GM18867 (cell line): ENCODE measurements at regions not wholly inside any gene's neighbourhood (a gene's known extent, or its start where the extent isn't known, plus 50 kb on each side); places are given as distances from the start of the nearest gene placed in this dataset.
"Not testable (repeated sequence)": the region's sequence is repeated elsewhere in the genome, so short reads cannot be mapped to it uniquely, and the experiment has no call there.

Source experiments
- ATAC-seq: cut with Tn5 transposase; IDR thresholded peaks from one replicate; pipeline ENCODE4 v1.9.1; 2021; ENCODE audit warnings: mild to moderate bottlenecking, moderate library complexity; ENCODE audit not compliant: unreplicated experiment

DNA sequence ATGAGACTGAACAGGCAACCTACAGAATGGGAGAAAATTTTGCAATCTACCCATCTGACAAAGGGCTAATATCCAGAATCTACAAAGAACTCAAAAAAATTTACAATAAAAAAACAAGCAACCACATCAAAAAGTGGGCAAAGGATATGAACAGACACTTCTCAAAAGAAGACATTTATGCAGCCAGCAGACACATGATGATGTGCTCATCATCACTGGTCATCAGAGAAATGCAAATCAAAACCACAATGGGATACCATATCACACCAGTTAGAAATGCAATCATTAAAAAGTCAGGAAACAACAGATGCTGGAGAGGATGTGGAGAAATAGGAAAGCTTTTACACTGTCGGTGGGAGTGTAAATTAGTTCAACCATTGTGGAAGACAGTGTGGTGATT lies 51.7 kb upstream of the PAXBP1 start:
- ATAC-seq, result not testable (repeated sequence)

GRCh38 chr21:32824950-32825349 lies 53.4 kb upstream of the PAXBP1 start:
- no peak for ATAC-seq

GRCh38 chr21:32826329-32827167 lies 55.0 kb upstream of the PAXBP1 start:
- peak; percentile 51 for ATAC-seq

GRCh38 chr21:32828908-32829307 lies 57.4 kb upstream of the PAXBP1 start:
- ATAC-seq, result no peak

DNA sequence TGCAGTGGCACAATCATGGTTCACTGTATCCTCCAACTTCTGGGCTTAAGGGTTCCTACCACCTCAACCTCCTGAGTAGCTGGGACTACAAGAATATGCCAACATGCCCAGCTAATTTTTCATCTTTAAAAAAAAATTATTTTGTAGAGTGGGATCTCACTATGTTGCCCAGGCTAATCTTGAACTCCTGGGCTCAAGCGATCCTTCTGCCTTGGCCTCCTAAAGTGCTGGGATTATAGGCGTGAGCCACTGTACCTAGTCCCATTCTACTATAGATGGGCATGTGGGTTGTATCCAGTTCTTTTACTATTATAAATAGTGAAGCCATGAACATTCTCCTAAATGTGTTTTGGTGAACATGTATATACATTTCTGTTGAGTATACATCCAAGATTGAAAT lies 57.9 kb upstream of the PAXBP1 start:
- ATAC-seq, result no peak

DNA sequence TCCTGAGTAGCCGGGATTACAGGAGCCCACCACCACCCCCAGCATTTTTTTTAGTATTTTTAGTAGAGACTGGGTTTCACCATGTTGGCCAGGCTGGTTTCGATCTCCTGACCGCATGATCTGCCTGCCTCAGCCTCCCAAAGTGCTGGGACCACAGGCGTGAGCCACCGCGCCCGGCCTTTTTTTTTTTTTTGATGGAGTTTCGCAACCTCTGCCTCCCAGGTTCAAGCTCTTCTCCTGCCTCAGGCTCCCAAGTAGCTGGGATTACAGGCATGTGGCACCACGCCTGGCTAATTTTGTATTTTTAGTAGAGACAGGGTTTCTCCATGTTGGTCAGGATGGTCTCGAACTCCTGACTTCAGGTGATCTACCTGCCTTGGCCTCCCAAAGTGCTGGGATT lies 60.2 kb upstream of the PAXBP1 start:
- ATAC-seq, result not testable (repeated sequence)

- no peak for ATAC-seq
Observed at GRCh38 chr21:32834211-32834915, 62.8 kb upstream of the PAXBP1 start.

DNA sequence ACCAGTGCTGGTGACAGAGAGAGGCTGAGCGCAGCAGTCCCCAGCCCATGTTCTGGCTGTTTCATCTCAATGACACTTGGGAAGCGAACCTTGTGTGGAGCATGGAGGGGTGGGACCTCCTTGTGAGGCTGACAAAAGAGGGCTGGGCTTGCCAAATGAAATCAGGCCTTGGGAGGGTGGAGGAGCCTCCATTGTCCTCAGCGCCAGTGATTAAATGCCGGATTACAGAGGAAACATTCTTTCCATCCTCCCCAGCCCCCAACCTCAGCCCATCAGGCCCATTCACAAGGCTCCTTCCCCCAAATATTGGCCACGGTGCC lies 63.3 kb upstream of the PAXBP1 start:
- ATAC-seq, result no peak

DNA sequence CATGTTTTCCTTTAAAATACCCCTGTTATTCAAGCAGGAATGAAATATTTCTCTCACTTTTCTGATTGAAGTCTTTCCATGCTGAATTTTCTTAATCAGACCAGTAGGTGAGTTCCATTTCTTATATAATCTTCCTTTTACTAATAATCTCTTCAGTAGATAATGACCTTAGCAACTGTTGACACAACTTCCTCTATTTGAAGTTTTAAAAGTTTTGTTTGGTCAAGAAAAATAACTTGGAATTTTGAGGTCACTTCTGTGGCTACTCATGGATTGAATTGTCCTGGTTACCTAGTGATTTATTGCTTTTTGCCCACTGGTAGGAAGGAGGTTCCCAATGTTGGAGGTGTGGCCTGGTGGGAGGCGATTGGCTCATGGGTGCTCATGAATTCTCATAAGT lies 70.6 kb upstream of the PAXBP1 start:
- ATAC-seq, result no peak

GRCh38 chr21:32843561-32843960 lies 72.0 kb upstream of the PAXBP1 start:
- ATAC-seq, result no peak

GRCh38 chr21:32844076-32844475 lies 72.5 kb upstream of the PAXBP1 start:
- no peak for ATAC-seq

- ATAC-seq, result no peak
Observed at GRCh38 chr21:32844653-32845436, 73.3 kb upstream of the PAXBP1 start.

- ATAC-seq, result no peak
Observed at GRCh38 chr21:32858628-32859027, 87.1 kb upstream of the PAXBP1 start.

DNA sequence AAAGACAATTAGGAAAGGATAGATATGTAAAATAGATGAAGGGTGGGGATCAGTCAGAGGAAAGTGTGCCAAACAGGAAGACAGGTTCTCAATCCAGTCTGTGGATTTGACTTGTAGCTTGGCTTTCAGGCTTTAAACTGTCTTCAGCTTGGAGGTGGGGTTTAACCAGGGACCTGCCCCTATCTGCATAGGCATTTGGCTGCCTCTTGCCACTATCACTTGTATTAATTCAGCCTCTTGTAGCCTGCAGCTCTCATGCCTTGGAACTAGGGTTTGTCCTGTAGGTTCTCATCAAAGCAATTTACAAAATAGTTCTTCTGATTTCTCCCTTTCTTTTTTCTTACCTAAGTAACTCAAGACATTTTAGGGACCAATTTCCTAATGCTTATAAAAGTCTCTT lies 88.8 kb upstream of the PAXBP1 start:
- no peak for ATAC-seq

- no peak for ATAC-seq
Observed at GRCh38 chr21:32861866-32862265, 90.3 kb upstream of the PAXBP1 start.

GRCh38 chr21:32867597-32867996 lies 96.0 kb upstream of the PAXBP1 start:
- no peak for ATAC-seq

DNA sequence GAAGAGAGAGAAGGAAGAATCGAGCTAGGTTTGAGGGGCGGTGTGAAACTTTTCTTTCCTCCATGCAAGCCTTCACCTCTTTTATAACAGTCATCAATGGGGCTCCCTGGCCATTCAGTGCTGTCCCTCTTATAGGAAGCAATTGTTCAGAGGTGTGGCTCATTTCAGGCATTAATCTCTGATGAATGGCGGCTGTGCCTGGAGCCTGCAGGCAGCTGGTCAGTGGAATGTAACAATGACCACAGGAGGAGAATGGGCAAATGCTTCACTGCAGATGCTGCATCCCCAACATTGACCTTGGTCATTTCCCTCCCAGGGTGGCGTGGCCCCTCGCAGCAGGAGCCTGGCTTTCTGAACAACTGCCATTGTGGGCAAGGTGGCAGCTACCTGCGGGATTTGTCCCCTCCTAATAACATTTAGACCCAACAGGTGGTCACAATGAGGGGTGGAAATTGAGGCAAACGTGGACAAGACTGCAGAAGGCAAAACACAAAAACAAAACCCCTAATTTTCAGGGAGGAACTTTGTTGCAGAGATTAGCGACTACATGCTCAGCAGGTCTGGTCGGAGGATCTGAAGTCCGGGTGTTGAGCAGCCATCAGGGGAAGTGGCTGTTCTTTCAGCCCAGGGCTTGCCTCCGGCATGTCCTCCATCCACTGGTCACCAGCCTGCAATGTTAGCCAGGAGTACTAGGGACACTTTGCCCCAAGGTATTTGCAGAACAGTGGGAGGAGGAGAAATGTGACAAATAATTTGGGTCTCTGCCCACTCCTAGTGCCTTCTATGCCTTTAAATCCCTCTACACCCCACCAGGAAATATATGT lies 97.3 kb upstream of the PAXBP1 start:
- no peak for ATAC-seq

- no peak for ATAC-seq
Observed at GRCh38 chr21:32869459-32869858, 97.9 kb upstream of the PAXBP1 start.

DNA sequence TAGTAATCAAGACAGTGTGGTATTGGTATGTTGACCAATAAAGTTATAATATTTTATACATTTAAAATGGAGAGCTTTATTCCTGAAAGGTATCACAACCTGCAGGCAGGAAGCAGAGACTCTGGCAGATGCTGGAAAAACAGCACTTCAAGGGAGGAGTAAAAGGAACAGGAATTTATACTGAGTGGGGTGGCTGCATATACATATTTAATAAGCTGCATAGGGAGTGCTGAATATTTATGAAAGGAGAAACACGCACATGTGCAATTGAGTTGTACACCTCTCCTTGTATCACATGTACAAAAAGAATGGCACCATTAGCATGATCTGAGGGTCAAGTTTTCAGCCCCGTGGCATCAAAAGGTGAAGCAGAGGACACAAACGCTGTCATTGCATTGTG lies 104.9 kb upstream of the PAXBP1 start:
- ATAC-seq, result no peak

DNA sequence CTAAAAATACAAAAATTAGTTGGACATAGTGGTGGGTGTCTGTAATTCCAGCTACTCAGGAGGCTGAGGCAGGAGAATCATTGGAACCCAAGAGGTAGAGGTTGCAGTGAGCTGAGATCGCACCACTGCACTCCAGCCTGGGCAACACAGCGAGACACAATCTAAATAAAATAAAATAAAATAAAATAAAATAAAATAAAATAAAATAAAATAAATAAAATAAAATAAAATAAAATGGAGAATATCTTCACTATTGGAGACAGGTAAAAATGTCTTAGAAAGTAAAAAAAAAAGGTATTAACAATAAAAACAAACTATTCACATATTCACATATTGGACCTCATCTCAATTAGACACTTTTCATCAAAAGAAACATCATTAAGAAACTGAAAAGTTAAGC lies 106.3 kb upstream of the PAXBP1 start:
- ATAC-seq, result not testable (repeated sequence)

GRCh38 chr21:32878661-32879060 lies 107.1 kb upstream of the PAXBP1 start:
- ATAC-seq, result no peak
